ENCODE measurements at regions not wholly inside any gene's neighbourhood (a gene's known extent, or its start where the extent isn't known, plus 50 kb on each side); places are given as distances from the start of the nearest gene placed in this dataset.
A peak's percentile ranks its signal among the peaks of the same experiment; 100 is the strongest.

DNA sequence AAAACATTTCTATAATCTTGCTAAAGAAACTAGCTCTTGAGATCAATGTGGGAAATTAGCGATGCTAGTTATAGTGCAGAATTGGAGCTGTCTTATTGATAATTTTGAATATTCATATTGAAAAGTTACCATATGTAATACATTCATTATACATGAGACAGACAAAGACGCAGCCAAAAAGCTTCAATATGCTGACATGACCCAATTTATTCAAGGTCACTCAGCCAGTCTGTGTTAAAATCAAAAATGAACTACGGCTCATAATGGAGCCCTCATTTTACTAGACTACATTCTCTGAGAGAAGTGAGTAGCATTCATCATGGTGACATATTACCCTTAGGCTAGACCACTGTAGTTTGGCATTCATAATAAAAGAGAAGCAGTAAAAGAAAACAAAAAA lies 107.3 kb upstream of the GABRG2 start:
- DNase-seq (ENCODE audit: extremely low read depth, low read depth) = no peak

DNA sequence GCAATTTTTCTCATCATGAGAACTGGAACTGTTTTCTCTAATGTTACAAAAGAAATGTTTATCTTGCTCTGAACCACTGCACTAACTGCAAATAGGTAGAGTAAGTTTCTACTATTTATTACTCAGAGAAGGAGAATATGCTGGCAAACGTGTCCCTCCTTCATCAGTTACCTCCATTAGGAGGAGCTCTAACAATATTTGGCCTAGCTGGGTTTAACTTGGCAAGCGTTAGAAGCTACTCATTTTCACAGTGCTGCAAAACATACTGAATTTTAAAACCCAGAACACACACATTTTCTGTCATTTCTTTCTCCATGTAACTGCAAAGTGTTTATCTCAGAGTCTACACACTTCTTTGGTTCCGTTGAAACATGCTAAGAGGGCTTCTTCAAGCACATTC lies 101.0 kb upstream of the GABRG2 start:
- peak; percentile 1 for DNase-seq (ENCODE audit: extremely low read depth, low read depth)

DNA sequence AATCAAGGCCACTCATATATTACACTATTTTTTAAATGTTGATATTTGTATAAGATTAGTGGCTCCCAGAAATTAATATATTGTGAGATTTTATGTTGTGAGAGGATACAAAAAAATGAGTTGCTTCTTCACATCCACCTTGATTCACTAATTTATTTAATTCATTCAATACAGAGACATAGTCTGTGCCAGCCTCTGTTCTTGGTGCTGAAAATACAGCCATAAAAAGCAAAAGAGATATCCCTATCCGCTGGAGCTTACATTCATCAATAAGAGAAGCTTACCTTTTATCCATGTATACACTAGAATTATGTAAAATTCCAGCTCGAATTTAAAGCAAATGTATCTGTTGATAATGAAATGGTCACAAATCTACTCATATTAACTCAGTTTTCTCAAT lies 92.2 kb upstream of the GABRG2 start:
- DNase-seq (ENCODE audit: extremely low read depth, low read depth) = no peak

DNA sequence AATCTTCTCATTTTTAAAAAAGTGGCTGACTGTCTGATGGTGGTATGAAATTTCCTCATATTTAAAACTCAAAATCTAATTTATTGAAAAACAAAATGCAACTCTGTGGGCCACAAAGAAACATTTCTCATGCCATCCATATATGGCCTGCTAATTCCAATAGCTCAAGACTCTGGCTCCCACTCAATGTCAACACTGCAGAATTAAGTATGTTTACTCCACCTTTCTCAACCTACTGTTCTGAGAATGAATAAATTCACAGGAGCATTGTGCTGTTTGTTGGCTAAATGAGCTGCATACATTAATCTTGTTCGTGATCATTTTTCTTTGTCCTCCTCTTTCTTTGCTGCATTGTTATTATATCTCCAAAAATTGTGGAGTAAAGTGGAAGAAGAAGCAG lies 79.5 kb upstream of the GABRG2 start:
- no peak for DNase-seq (ENCODE audit: extremely low read depth, low read depth)
